Tibial nerve (tissue), 4 donors: ENCODE measurements at regions not wholly inside any gene's neighbourhood (a gene's known extent, or its start where the extent isn't known, plus 50 kb on each side); places are given as distances from the start of the nearest gene placed in this dataset.

Experiments used
- DNase-seq, 2 donors: peaks; one replicate each; pipeline ENCODE4 v3.0.0-alpha.2; 2019; ENCODE audit warnings: low spot score in 2 of 2
- H3K27ac ChIP-seq, 4 donors: fragments of 200-600 bp; sonication (generic) in 3 of 4; one replicate each; pipeline ENCODE4 v1.5.1; 2017 to 2019; ENCODE audit warnings: mild to moderate bottlenecking in 1 of 4
- H3K27me3 ChIP-seq, 2 donors: fragments of 200-600 bp; sonication (generic) in 1 of 2; one replicate each; pipeline versions ENCODE4 v1.5.1 to v1.6.0; 2017 to 2019
- H3K36me3 ChIP-seq, 3 donors: fragments of 200-600 bp; sonication (generic); one replicate each; pipeline ENCODE4 v1.5.1; 2018 to 2019
- H3K4me1 ChIP-seq, 4 donors: fragments of 200-600 bp; sonication (generic) in 3 of 4; one replicate each; pipeline ENCODE4 v1.5.1; 2017 to 2019
- H3K4me3 ChIP-seq, 4 donors: fragments of 200-600 bp; sonication (generic) in 3 of 4; one replicate each; pipeline ENCODE4 v1.5.1; 2017 to 2019; ENCODE audit warnings: mild to moderate bottlenecking in 1 of 4, moderate library complexity in 1 of 4
- H3K9me3 ChIP-seq, 4 donors: fragments of 200-600 bp; sonication (generic) in 3 of 4; one replicate each; pipeline ENCODE4 v1.5.1; 2017 to 2019
- CTCF ChIP-seq, 5 experiments: fragments of 200-600 bp in 3 of 5; fragments of 450-650 bp in 2 of 5; sonication (generic) in 3 of 5; IDR thresholded peaks; one replicate each; pipeline ENCODE4 v1.5.1; 2016 to 2019; ENCODE audit warnings: antibody characterized with exemption in 5 of 5, mild to moderate bottlenecking in 3 of 5, moderate library complexity in 2 of 5
- EP300 ChIP-seq, 2 donors: sonication (generic); formaldehyde crosslinking; IDR thresholded peaks; one replicate each; pipeline ENCODE4 v1.6.1; 2017; ENCODE audit warnings: antibody characterized with exemption in 2 of 2, mild to moderate bottlenecking in 1 of 2
- POLR2A ChIP-seq, 2 donors: fragments of 450-650 bp; IDR thresholded peaks; one replicate each; pipeline ENCODE4 v1.6.1; 2017; ENCODE audit warnings: antibody characterized with exemption in 2 of 2, mild to moderate bottlenecking in 2 of 2, moderate library complexity in 2 of 2
- WGBS, 2 donors: methylation state at CpG; one replicate each; pipeline ENCODE4 v1.1.5; 2018; 5-methylcytosine and 5-hydroxymethylcytosine counted together

GRCh38 chr3:159904455-159904854, 84.2 kb upstream of the IL12A start:
- WGBS, 2 donors, result 49 to 53% methylated on average over 2 of the region's 2 CpGs
- Histone ChIP-seq H3K36me3 (no peaks in the 10 kb centered on the region), H3K4me3 (no peak overlapping the region), H3K27ac (no peak overlapping the region), H3K4me1 (no peaks in the 10 kb centered on the region), H3K9me3 (no peaks in the 10 kb centered on the region), H3K27me3 (no peaks in the 10 kb centered on the region)
- no peak for TF ChIP-seq CTCF (IDR thresholded peaks at IDR 0.05)
- TF ChIP-seq POLR2A (IDR thresholded peaks at IDR 0.05), result no peak
- TF ChIP-seq EP300 (IDR thresholded peaks at IDR 0.05), result no peak
- no peak for DNase-seq

DNA sequence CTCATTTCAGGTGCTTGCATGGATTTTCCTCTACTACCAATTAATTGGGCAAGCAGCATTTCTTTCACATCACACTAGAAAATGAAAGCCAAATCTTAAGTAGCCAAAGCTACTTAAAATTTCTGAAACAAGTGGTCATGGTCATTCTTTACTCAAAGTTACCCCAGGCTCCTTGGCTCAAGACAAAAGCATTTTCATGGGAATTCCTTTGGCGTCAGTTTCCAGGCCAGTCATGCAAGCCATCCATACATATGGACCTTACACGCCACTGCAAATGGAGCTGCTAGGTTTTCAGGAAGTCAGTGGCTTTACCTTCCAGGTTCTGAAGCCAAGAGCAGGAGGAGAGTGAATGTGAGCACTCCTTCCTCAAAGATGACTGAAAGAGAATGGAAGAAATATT, 83.7 kb upstream of the IL12A start:
- no peaks in the 10 kb centered on the region for H3K9me3 ChIP-seq
- no peak for DNase-seq
- 80 to 87% methylated on average over 2 of the region's 2 CpGs for WGBS, 2 donors
- H3K27me3 ChIP-seq, result no peaks in the 10 kb centered on the region
- no peak overlapping the region for H3K4me3 ChIP-seq
- TF ChIP-seq CTCF (IDR thresholded peaks at IDR 0.05), result no peak
- TF ChIP-seq POLR2A (IDR thresholded peaks at IDR 0.05), result no peak
- no peak for TF ChIP-seq EP300 (IDR thresholded peaks at IDR 0.05)
- no peak overlapping the region for H3K27ac ChIP-seq
- no peaks in the 10 kb centered on the region for H3K36me3 ChIP-seq
- no peaks in the 10 kb centered on the region for H3K4me1 ChIP-seq

- no peaks in the 10 kb centered on the region for H3K36me3 ChIP-seq
- DNase-seq, result no peak
- no peaks in the 10 kb centered on the region for H3K9me3 ChIP-seq
- no peak overlapping the region for H3K4me3 ChIP-seq
- peaks cover 0 to 5% (median 0%) of the 10 kb centered on the region in 4 donors for H3K4me1 ChIP-seq
- no peaks in the 10 kb centered on the region for H3K27me3 ChIP-seq
- no peak for TF ChIP-seq EP300 (IDR thresholded peaks at IDR 0.05)
- TF ChIP-seq CTCF (IDR thresholded peaks at IDR 0.05), result no peak
- no peak for TF ChIP-seq POLR2A (IDR thresholded peaks at IDR 0.05)
- H3K27ac ChIP-seq, result no peak overlapping the region
- WGBS, 2 donors, result 79 to 81% methylated on average over 1 of the region's 1 CpG
Measured at GRCh38 chr3:159907828-159908227, 80.8 kb upstream of the IL12A start.

- WGBS, 2 donors, result 23 to 31% methylated on average over 7 of the region's 7 CpGs
Measured at GRCh38 chr3:159910991-159911663, 77.5 kb upstream of the IL12A start.

More at GRCh38 chr3:159910991-159911663, 77.5 kb upstream of the IL12A start:
- H3K27ac ChIP-seq, result peak overlapping the region in 2 of 4 donors; percentile 71 to 77
- H3K27me3 ChIP-seq, result no peaks in the 10 kb centered on the region
- no peaks in the 10 kb centered on the region for H3K36me3 ChIP-seq
- DNase-seq, result no peak
- TF ChIP-seq CTCF (IDR thresholded peaks at IDR 0.05) (no peak), POLR2A (IDR thresholded peaks at IDR 0.05) (no peak), EP300 (IDR thresholded peaks at IDR 0.05) (no peak)
- H3K4me1 ChIP-seq, result peaks cover 0 to 5% (median 0%) of the 10 kb centered on the region in 4 donors
- H3K9me3 ChIP-seq, result no peaks in the 10 kb centered on the region
- peak overlapping the region in 3 of 4 donors; percentile 4 to 37 (median 32) for H3K4me3 ChIP-seq
